HG03095 (cell line): ENCODE measurements at regions not wholly inside any gene's neighbourhood (a gene's known extent, or its start where the extent isn't known, plus 50 kb on each side); places are given as distances from the start of the nearest gene placed in this dataset.
"Not testable (repeated sequence)": the region's sequence is repeated elsewhere in the genome, so short reads cannot be mapped to it uniquely, and the experiment has no call there.

Experiments used
- ATAC-seq: cut with Tn5 transposase; IDR thresholded peaks from one replicate; pipeline ENCODE4 v1.9.1; 2021; ENCODE audit warnings: moderate library complexity; ENCODE audit not compliant: unreplicated experiment

DNA sequence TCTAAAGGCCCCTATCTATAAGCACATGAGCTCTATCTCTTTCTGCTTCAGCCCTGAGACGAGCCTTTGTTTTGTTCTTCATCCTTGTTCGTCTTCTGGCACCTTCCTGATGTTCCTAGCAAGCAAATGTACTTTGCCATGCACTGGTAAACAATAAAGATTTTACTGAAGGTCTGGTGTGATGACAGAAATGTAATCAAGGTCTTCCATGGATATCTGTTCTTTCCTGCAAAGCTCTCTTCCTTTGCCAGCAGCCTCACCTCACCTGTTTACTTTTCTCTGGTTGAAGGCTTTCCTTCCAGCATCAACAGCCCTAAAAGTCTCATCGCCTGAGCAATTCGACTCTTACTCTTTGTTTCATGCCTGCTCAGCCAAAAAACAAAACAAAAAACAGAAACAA lies 330.3 kb downstream of the PCNX1 start:
- ATAC-seq: no peak

DNA sequence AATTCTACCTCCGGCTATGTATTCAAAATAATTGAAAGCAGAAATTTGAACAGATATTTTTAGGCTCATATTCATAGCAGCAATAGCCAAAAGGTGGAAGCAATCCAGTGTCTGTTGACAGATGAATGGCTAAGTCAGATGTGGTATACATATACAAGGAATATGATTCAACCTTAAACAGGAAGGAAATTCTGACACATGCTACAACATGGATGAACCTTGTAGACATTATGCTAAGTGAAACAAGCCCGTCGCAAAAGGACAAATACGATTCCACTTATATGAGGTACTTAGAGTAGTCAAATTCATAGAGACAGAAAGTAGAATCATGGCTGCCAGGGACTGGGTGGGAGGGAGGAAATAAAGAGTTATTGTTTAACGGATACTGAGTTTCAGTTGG lies 331.6 kb downstream of the PCNX1 start:
- ATAC-seq: no peak

DNA sequence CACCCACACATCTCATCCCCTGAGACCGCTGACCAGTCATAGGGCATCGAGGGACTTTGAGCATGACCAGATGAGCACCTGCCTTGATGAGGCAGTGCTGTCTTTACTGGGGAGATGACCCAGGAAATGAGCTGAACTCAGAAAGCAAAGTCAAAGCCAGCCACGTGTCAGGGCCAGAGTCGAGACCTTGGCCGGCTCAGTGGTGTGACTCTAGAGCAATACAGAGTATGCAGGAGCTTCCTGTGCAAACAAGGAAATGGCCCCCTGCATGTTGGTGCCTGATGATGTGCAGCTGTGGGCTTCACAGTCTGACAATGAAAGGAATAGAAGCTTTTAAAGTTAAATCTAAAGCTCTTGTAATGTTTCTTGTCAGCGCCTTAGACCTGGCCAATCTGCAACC lies 332.9 kb downstream of the PCNX1 start:
- ATAC-seq: no peak

DNA sequence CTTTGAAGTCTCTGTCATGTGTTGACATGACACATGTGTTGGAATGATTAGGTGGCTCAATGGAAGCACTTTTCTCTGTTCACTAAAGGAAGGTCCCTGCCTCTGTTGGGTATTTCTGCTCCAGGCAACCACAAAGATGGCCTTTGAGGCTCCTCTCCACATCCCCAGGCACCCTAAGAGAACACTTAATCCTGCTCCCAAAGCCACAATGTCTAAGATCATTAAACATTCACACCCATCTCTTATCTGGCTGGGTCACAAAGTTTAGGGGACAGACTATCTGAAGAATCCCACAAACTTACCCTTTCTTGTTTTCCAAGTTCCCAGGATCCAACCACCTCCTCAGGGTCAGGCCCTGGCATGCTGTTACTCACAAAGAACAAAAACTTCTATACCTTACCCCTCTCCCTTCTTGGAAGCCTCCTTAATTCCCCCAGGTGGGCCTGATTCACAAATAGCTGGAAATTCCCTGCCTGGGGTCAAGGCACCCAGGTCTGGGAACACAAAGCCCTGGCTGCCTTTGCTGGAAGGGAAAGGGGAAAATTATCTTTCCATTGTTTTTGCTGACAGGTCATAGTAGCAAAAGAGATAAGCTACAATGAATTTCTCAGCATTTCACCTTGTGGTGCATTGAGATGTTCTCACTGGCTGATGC lies 333.7 kb downstream of the PCNX1 start:
- ATAC-seq: no peak

DNA sequence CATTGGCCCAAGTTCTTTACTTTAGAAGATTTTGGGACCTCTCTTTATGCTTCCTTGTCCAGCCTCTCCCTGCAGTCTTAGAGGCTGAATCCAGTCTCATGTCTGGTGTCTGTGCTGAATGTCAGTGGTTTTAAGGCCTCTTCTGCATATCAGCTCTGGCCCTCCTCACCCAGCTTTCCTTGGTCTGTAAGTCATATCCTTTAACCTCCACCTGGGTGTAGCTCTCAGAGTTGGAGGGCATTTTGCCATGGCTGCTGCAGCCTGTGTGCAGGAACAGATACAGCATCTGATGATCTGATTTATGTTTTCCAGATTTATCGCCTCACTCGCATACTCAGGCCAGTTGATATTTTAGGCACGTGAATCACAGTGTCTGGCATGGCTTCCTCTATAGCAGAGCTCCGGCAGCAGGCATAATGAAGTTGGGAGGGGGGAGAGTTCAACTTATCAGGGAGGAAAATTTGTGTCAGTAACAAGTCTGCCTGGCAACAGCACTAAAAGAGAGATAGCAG lies 335.0 kb downstream of the PCNX1 start:
- no peak for ATAC-seq

DNA sequence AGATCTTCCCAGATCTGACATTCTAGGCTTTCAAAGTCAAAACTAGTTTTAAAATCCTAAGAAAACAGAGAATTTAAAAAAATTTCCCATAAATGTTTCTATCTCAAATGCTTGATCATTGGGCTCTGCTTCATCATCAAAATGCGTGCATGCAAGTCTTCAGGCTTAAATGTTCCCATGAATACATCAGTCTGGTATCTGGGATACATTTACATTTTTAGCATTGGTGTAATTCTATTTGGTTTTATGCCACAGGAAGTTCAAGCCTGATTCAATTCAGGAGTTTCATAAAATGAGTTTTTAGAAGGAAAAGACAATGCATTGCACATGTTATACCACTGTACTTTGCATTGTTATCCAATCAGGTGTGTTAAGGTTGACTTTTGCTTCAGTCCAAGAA lies 336.4 kb downstream of the PCNX1 start:
- no peak for ATAC-seq

DNA sequence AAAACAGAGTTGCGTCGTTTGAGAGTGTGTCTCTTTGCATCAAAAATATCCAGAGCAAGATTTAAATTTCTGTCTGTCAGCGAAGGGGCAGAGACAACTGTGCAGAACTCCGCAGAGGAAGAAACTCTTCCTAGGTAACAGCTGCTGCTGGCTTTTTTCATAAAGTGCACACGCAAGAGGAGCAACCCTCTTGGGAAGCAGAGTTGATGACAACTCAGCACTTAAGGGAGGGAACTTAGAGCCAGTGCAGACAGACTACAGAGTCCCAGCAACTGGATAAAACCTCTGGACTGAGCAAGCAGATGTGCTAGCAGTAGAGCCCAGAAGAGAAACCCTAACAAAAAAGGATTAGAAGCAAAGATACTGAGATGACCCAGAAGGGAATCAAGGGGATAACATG lies 337.1 kb downstream of the PCNX1 start:
- ATAC-seq: no peak

DNA sequence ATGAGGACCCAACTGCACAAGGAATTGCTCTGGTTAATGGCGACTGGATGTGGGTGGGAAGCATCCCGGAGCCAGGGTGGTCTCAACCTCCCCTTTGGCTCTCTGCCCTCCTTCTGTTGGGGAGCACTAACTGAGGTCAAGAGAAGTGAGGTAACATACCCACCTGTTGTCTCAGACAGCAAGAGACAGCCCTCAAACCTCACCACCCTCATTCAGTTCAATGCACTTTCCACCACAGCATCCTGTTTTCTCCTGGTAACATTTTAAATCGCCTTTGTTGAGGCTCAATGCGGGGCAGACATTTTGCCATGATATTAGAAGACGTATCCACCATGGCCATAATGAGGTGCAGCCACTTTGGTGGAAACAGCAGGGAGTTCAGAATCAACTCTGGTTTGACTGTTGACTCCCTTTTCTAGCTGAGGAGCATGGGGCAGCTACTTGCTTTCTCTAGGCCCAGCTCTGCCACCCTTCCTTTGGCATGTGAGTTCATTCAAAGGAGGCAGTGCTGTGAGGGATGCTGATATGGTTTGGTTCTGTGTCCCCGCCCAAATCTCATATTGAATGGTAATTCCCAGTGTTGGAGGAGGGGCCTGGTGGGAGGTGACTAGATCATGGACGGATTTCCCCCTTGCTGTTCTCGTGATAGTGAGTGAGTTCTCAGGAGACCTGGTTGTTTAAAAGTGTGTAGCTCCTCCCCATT lies 338.6 kb downstream of the PCNX1 start:
- ATAC-seq: no peak

DNA sequence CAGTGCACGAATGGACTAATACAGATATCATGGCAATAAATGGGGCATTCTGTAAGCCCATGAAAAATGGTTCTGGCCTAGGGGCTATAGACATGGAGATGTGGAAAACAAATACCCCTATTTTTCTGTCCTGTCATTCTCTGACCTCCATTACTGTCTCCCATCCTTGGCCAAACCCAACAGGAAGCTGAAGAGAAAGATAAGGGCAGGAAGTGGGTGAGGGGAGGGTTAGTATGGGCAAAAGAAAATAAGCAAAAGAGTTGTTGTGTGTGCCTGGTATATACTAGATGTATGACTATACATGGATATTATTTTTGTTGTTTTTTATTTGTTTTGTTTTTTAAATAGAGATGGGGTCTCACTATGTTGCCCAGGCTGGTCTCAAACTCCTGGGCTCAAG lies 339.3 kb downstream of the PCNX1 start:
- ATAC-seq: no peak

DNA sequence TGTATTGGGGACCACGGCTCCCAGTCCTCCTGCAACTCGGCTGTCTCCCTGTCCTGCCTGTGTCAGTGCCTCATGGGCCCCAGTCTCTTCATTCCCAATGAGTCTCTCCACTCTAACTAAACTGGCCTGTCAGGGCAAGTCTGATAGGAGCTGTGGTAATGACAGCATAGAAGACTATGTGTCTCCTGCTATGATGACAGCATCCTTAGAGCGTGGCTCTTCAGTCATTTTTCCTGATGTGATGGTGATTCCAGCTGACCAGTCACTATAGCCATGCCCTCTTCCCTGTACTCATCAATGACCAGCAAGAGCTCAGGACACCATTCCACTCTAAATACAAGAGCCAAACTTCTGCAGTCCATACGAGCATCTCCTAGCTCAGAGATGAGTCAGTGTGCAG lies 339.8 kb downstream of the PCNX1 start:
- ATAC-seq: no peak

DNA sequence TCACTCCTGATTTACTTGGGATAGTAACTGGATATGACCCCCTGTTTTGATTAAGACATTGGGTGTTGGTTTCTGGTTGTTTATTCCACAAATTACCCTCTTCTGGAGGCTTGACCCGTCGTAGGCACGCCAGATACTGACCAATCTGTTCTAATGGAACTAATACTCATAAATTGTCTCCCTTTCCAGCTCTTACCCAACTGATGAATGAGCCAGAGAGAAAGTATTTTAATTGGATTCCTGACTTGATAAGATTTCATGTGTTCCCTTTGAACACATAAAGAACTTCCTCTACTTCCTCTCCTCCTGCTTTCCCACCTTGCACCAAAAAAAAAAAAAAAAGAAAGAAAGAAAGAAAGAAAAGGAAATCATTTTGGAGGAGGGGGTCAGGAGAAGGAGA lies 340.9 kb downstream of the PCNX1 start:
- ATAC-seq: no peak

DNA sequence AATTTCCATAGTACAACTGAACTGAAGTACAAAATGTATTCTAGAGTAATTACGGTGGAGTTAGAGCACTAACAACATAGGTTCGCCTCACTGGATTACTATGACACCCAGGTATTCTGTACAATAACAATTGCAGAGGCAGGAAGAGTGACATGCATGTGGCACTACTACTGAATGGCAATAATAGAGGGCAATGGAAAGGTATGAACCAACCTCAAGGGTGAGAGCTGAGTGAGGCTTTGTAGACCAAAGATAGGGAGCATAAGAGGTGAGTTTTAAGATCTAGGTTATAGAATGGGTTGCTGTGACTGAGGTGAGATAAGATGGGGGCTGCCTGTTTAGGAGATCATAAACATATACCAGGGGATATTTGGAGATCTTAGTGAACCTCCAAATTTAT lies 343.1 kb downstream of the PCNX1 start:
- no peak for ATAC-seq

DNA sequence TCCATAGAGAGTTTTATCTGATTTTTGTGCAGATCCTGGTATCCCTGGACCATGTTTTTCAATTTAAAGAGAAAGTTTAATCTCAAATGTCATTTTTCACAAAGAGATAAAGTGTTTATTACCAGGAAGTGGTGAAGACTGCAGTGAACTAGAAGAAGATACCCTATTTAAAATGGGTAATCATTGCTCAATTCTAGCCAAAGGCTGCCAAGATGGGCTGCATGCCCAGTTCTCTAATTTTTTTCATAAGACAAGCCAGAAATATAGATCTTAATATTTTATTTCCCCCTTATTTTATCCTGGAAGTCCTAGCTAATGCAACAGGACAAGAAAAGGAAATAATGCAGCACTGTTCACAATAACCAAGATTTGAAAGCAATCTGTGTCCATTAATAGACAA lies 343.5 kb downstream of the PCNX1 start:
- no peak for ATAC-seq

DNA sequence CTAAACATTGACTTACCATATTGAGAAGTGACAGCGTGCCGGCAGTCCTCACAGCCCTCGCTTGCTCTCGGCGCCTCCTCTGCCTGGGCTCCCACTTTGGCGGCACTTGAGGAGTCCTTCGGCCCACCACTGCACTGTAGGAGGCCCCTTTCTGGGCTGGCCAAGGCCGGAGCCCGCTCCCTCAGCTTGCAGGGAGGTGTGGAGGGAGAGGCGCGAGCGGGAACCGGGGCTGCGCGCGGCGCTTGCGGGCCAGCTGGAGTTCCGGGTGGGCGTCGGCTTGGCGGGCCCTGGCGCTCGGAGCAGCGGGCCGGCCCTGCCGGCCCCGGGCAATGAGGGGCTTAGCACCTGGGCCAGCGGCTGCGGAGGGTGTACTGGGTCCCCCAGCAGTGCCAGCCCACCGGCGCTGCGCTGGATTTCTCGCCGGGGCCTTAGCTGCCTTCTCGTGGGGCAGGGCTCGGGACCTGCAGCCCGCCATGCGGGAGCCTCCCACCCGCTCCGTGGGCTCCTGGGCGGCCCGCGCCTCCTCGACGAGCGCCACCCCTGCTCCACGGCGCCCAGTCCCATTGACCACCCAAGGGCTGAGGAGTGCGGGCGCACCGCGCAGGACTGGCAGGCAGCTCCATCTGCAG lies 346.9 kb downstream of the PCNX1 start:
- ATAC-seq: not testable (repeated sequence)

DNA sequence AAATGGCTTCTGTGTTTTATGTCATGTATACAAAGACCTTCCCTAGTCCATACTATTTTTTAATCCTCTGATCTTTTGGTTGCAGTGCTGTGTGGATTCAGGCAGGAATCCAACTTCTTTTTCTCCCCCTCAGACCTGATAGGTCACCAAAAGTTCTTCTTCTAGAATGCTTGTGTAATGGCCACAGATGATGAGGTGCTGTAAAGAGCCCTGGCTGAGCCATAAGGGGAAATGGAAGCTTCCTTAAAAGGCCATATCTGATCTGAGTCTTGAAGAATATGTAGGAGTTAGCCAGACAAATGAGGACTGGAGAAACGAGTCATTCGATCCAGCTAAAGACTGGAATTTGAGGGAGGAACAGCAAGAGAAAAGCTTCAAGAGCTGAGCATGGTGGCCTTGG lies 353.9 kb downstream of the PCNX1 start:
- no peak for ATAC-seq

DNA sequence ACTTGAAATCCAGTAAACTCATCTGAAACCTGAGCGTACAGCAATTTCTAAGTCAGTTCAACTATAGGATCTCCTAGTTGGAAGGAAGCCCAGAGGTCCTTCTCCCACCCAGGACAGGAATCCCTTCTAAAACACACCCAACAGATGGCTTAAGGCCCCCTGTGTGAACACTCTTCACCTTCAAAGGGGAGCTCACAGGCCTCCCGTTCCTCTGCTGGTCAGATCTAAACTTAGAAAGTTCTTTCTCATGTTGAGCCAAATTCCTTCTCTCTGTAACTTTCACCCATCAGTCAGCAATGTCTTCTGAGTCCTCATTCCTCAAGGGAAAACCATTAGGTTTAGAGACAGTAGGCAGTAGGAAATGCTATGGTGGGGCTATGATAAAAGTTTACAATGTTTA lies 355.2 kb downstream of the PCNX1 start:
- ATAC-seq: no peak

DNA sequence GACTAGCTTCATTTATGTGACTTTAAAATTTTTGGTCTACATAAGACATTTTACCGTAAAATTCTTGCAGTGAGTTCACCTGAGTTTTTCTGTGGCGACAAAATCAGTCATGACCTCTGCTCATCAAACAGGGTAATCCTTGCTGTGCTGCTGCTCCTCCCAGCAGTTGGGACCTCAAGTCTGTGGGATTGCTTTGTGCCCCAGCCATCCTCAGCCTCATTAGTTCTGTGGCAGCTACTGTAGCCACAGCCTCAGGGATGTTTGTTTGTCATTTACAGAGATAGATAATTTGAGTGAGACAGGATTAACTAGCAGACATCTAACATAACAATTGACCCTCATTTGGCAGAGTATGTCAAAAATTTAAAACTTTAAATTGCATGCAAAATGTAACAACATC lies 357.0 kb downstream of the PCNX1 start:
- ATAC-seq: no peak

DNA sequence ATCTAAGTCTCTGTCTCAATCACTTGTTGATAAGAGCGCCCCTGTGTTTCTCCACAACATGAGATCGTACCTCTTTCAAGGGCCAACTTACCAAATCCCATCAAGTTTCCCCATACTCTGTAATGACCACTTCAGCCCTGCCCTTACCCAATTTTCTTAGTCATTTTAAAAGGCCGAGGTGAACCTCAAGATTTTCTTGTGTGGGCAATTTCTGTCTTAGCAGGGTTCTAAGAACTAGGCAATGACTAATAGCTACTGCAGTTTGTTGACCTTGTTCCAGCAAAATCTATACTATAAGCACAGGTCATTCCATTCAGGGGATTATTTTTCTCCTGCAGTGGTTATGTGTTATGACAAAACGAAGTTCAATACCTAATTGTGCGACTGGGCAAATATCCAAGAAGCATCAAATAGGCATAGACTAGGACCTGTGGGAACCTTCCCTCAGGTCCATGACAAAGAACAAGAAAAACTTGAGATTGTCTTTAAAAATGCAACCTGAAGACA lies 359.8 kb downstream of the PCNX1 start:
- no peak for ATAC-seq

DNA sequence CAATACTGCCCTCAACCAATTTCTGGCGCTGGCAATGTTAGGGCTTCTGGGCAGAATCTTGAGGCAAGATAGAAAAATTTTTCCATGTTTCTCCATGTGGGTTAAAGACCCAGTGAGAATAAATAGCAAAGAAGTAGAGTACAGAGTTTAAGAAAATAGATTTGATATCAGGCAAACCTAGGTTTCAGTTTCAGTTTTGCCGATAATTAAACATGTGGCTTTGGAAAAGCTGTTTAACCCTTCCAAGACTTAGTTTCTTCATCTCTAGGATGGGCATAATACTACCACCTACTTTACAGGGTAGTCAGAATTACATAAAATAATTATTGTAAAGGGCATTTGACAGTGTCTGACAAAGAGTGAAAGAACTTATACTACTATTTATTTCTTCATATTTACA lies 360.4 kb downstream of the PCNX1 start:
- no peak for ATAC-seq

DNA sequence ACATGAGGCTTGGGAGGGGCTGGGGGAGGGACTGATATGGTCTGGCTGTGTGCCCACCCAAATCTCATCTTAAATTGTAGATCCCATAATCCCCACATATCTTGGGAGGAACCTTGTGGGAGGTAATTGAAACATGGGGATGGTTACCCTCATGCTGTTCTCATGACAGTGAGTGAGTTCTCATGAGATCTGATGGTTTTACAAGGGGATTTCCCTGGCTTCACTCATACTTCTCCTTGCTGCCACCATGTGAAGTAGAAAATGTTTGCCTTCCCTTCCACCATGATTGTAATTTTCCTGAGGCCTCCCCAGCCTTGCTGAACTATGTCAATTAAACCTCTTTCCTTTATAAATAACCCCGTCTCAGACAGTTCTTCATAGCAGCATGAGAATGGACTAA lies 362.9 kb downstream of the PCNX1 start:
- ATAC-seq: no peak

DNA sequence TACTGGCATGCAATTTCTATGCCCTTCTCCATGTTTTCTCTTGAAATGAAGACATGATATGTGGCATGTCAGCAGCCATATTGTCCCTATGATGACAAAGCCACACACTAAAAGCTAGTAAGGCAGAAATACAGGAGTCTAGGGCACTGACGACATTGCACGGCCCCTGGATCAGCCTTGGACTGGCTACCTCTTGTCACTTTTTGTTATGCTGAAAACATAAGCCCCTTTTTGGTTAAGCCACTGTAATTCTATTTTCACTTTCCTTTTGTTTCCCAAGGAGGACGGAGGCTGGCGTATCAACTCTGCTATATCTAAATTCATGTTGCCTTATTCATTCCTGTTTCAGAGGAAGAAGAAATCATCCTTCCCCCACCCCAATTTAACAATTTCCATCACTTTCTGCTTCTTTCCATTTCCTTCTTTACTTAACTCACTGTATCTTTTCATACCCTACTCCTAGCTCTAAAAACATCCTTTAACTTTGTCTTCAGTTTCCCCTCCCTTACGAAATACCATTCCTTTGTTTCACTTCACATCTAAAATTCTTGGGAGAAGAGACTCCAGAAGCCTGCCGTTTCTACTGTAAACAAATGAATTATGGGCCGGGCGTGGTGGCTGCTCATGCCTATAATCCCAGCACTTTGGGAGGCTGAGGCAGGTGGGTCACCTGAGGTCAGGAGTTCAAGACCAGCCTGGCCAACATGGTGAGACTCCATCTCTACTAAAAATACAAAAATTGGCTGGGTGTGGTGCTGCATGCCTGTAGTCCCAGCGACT lies 364.1 kb downstream of the PCNX1 start:
- ATAC-seq: no peak
